DND-41 (cell line): ENCODE measurements at regions not wholly inside any gene's neighbourhood (a gene's known extent, or its start where the extent isn't known, plus 50 kb on each side); places are given as distances from the start of the nearest gene placed in this dataset.

ENCODE experiments used
- EZH2 ChIP-seq: IDR thresholded peaks from 3 replicates; pipeline ENCODE4 v1.6.1; 2012; ENCODE audit warnings: borderline replicate concordance, low read depth, mild to moderate bottlenecking, moderate library complexity, low read length, inconsistent platforms; ENCODE audit not compliant: severe bottlenecking
- TF ChIP-seq, protein P1 (sequence below): IDR thresholded peaks from 2 replicates; pipeline ENCODE4 v1.5.1; 2012; ENCODE audit warnings: borderline replicate concordance, low read length, moderate library complexity, mild to moderate bottlenecking; ENCODE audit not compliant: poor library complexity, severe bottlenecking; ENCODE audit errors: extremely low read depth

GRCh38 chr15:39397883-39398282 lies 183.0 kb upstream of the THBS1 start:
- TF ChIP-seq EZH2: no peak
- TF ChIP-seq, protein P1, sequence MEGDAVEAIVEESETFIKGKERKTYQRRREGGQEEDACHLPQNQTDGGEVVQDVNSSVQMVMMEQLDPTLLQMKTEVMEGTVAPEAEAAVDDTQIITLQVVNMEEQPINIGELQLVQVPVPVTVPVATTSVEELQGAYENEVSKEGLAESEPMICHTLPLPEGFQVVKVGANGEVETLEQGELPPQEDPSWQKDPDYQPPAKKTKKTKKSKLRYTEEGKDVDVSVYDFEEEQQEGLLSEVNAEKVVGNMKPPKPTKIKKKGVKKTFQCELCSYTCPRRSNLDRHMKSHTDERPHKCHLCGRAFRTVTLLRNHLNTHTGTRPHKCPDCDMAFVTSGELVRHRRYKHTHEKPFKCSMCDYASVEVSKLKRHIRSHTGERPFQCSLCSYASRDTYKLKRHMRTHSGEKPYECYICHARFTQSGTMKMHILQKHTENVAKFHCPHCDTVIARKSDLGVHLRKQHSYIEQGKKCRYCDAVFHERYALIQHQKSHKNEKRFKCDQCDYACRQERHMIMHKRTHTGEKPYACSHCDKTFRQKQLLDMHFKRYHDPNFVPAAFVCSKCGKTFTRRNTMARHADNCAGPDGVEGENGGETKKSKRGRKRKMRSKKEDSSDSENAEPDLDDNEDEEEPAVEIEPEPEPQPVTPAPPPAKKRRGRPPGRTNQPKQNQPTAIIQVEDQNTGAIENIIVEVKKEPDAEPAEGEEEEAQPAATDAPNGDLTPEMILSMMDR: no peak
